LNCaP clone FGC (cell line): ENCODE measurements at regions not wholly inside any gene's neighbourhood (a gene's known extent, or its start where the extent isn't known, plus 50 kb on each side); places are given as distances from the start of the nearest gene placed in this dataset.
"Not testable (repeated sequence)": the region's sequence is repeated elsewhere in the genome, so short reads cannot be mapped to it uniquely, and the experiment has no call there.

ENCODE experiments used
- DNase-seq: peaks from one replicate; pipeline ENCODE4 v3.0.0-alpha.2; 2011; ENCODE audit warnings: low read depth
- H3K4me3 ChIP-seq: 2 replicates; pipeline ENCODE4 v1.5.1; 2011; ENCODE audit warnings: mild to moderate bottlenecking, low read depth, low read length, control low read depth
- CTCF ChIP-seq: IDR thresholded peaks from 2 replicates; pipeline ENCODE4 v1.5.1; 2012; ENCODE audit warnings: mild to moderate bottlenecking; ENCODE audit not compliant: control insufficient read depth, insufficient read depth; ENCODE audit errors: extremely low read depth

GRCh38 chr12:83889745-83890144 is 1022.9 kb downstream of the SLC6A15 start:
- TF ChIP-seq CTCF: no peak
- DNase-seq: no peak
- no peak overlapping the region for H3K4me3 ChIP-seq

GRCh38 chr12:83886479-83886878 is 1026.1 kb downstream of the SLC6A15 start:
- DNase-seq: no peak
- H3K4me3 ChIP-seq: no peak overlapping the region
- no peak for TF ChIP-seq CTCF

- not testable (repeated sequence) for H3K4me3 ChIP-seq, DNase-seq
Observed at GRCh38 chr12:83870921-83871599, 1041.5 kb downstream of the SLC6A15 start.

- no peak overlapping the region for H3K4me3 ChIP-seq
- no peak for TF ChIP-seq CTCF
- DNase-seq: no peak
Observed at GRCh38 chr12:83866477-83866876, 1046.1 kb downstream of the SLC6A15 start.

- H3K4me3 ChIP-seq: no peak overlapping the region
- DNase-seq: peak; percentile 66
- TF ChIP-seq CTCF: no peak
Observed at GRCh38 chr12:83865431-83865830, 1047.2 kb downstream of the SLC6A15 start.

- no peak for DNase-seq
- TF ChIP-seq CTCF: no peak
- no peak overlapping the region for H3K4me3 ChIP-seq
Observed at GRCh38 chr12:83864054-83864453, 1048.5 kb downstream of the SLC6A15 start.

GRCh38 chr12:83859021-83859420 is 1053.6 kb downstream of the SLC6A15 start:
- no peak for DNase-seq
- H3K4me3 ChIP-seq: no peak overlapping the region
- TF ChIP-seq CTCF: no peak
